Testis (tissue), 2 donors: ENCODE measurements at regions not wholly inside any gene's neighbourhood (a gene's known extent, or its start where the extent isn't known, plus 50 kb on each side); places are given as distances from the start of the nearest gene placed in this dataset.
"Not testable (repeated sequence)": the region's sequence is repeated elsewhere in the genome, so short reads cannot be mapped to it uniquely, and the experiment has no call there.

Experiments
- DNase-seq: peaks from one replicate; pipeline ENCODE4 v3.0.0-alpha.2; 2019
- H3K27ac ChIP-seq, 2 donors: fragments of 200-600 bp; sonication (generic); one replicate each; pipeline ENCODE4 v1.5.1; 2019
- H3K27me3 ChIP-seq: fragments of 200-600 bp; sonication (generic); one replicate; pipeline ENCODE4 v1.5.1; 2019
- H3K36me3 ChIP-seq: fragments of 200-600 bp; sonication (generic); one replicate; pipeline ENCODE4 v1.5.1; 2017; ENCODE audit warnings: low read depth; ENCODE audit errors: missing control alignments
- H3K4me1 ChIP-seq: fragments of 200-600 bp; sonication (generic); one replicate; pipeline ENCODE4 v1.5.1; 2019
- H3K4me3 ChIP-seq, 2 donors: fragments of 200-600 bp; sonication (generic); one replicate each; pipeline ENCODE4 v1.5.1; 2017 to 2019
- H3K9me3 ChIP-seq: fragments of 200-600 bp; sonication (generic); one replicate; pipeline ENCODE4 v1.5.1; 2017
- POLR2A ChIP-seq: fragments of 450-650 bp; IDR thresholded peaks from one replicate; pipeline ENCODE4 v1.6.1; 2017; ENCODE audit warnings: antibody characterized with exemption, mild to moderate bottlenecking, moderate library complexity
- WGBS, 2 donors: methylation state at CpG; one replicate each; pipeline ENCODE4 v1.1.5; 2018; 5-methylcytosine and 5-hydroxymethylcytosine counted together
- intact Hi-C: fragments of 100-400 bp; cut with DNase I; formaldehyde crosslinking; loops from one replicate; pipeline ENCODE4 v1.15.1; 2023; ENCODE audit warnings: low total_unique reads
- TF ChIP-seq, protein P1 (sequence below), 3 experiments: fragments of 450-650 bp in 2 of 3; fragments of 200-600 bp in 1 of 3; sonication (generic) in 1 of 3; IDR thresholded peaks; one replicate each; pipeline ENCODE4 v1.5.1; 2016 to 2019; ENCODE audit warnings: antibody characterized with exemption in 3 of 3, mild to moderate bottlenecking in 2 of 3, moderate library complexity in 1 of 3

DNA sequence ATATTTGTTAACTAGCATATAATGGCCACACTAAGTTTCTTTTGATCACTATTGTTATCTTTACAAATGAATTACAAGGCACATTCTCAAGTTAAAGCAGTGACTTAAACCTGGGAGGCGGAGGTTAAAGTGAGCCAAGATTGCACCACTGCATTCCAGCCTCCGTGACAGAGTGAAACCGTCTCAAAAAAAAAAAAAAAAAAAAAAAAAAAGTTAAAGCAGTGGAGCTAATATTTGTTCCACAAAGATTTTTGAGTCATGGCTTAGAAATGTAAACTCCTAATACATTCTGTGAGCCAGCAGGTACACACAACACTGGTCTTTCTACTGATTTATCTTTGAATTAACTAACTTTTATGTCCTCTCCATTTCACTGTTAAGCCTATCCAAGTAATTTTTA is 221.7 kb upstream of the HTR1E start:
- Histone ChIP-seq H3K4me1 (no peaks in the 10 kb centered on the region), H3K27me3 (no peaks in the 10 kb centered on the region), H3K27ac (no peak overlapping the region), H3K4me3 (no peak overlapping the region), H3K9me3 (no peaks in the 10 kb centered on the region), H3K36me3 (no peaks in the 10 kb centered on the region)
- intact Hi-C loops = no loop called here
- 50 to 53% methylated on average over 3 of the region's 3 CpGs for WGBS, 2 donors
- DNase-seq = no peak
- TF ChIP-seq POLR2A = no peak
- TF ChIP-seq, protein P1, sequence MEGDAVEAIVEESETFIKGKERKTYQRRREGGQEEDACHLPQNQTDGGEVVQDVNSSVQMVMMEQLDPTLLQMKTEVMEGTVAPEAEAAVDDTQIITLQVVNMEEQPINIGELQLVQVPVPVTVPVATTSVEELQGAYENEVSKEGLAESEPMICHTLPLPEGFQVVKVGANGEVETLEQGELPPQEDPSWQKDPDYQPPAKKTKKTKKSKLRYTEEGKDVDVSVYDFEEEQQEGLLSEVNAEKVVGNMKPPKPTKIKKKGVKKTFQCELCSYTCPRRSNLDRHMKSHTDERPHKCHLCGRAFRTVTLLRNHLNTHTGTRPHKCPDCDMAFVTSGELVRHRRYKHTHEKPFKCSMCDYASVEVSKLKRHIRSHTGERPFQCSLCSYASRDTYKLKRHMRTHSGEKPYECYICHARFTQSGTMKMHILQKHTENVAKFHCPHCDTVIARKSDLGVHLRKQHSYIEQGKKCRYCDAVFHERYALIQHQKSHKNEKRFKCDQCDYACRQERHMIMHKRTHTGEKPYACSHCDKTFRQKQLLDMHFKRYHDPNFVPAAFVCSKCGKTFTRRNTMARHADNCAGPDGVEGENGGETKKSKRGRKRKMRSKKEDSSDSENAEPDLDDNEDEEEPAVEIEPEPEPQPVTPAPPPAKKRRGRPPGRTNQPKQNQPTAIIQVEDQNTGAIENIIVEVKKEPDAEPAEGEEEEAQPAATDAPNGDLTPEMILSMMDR (IDR thresholded peaks at IDR 0.05) = no peak

DNA sequence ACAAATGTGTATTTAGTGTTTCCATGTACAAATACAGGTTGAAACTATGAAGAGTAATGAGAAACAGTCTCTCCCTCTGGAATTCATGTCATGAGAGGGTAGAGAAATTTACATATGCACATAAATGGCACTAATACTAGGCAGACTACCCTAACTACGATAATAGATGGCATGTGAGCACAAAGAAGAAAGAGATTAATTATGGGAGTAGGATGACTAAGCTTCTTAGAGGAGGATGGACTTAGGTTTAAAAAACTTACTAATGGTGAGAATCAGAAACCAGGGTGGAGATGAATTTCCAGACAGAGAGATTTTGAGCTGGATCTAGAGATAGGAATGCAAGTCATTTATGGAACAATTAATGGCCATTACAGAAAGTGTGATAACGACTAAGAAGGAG is 225.3 kb upstream of the HTR1E start:
- Histone ChIP-seq H3K9me3 (no peaks in the 10 kb centered on the region), H3K27me3 (no peaks in the 10 kb centered on the region), H3K36me3 (no peaks in the 10 kb centered on the region), H3K27ac (no peak overlapping the region), H3K4me3 (no peak overlapping the region), H3K4me1 (no peaks in the 10 kb centered on the region)
- WGBS, 2 donors = 24 to 29% methylated on average over 2 of the region's 2 CpGs
- no peak for TF ChIP-seq POLR2A
- TF ChIP-seq, protein P1 (IDR thresholded peaks at IDR 0.05) = no peak
- intact Hi-C loops = no loop called here
- DNase-seq = no peak

DNA sequence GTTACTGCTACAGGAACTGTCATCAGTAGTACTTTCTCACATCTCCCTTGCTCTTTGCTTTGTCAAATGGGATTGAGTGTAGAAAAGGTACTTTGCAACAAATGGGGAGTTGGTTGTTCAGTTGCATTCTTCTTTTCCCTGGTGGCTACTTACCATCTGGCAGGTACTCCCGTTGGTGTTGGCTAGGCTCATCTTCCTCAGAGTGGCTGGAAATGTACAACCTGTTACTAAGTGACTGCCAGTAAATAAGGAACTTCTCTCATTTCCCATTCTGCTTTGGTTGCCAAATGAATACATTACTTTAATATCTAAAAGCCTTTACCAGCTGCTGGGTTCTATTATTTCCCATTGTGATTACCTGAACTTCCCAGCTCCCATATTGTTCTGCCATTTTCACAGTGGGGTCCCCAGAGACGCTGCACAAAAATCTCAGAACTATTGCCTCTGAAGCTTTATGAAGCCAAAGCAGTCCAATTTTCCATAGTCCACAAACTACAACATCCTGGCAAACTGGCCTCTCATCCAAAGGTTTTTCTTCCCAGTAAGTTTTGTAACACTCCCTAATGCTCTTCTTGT is 229.7 kb upstream of the HTR1E start:
- Histone ChIP-seq H3K9me3 (no peaks in the 10 kb centered on the region), H3K27ac (no peak overlapping the region), H3K4me3 (no peak overlapping the region), H3K27me3 (no peaks in the 10 kb centered on the region), H3K36me3 (no peaks in the 10 kb centered on the region), H3K4me1 (no peaks in the 10 kb centered on the region)
- WGBS, 2 donors = 23 to 27% methylated on average over 2 of the region's 2 CpGs
- DNase-seq = no peak
- intact Hi-C loops = no loop called here
- TF ChIP-seq POLR2A = no peak
- TF ChIP-seq, protein P1 (IDR thresholded peaks at IDR 0.05) = no peak

DNA sequence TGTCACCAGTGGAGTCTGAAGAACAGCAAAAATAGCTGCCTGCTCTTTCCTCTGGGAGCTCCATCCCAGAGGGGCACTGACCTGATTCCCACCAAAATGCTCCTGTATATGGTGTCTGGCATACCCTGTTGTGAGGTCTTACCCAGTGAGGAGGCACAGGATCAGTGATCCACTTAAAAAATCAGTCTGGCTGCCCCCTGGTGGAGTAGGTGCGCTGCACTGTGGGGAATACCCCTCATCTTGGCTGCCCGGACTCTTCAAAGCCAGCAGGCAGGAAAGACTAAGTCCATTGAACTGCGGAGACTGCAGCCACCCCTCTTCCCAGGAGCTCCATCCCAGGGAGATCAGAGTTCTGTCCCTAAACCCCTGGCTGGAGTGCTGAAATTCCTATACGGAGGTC is 230.9 kb upstream of the HTR1E start:
- no peak overlapping the region for H3K4me3 ChIP-seq
- no peaks in the 10 kb centered on the region for H3K9me3 ChIP-seq
- H3K27me3 ChIP-seq = no peaks in the 10 kb centered on the region
- intact Hi-C loops = no loop called here
- no peaks in the 10 kb centered on the region for H3K4me1 ChIP-seq
- TF ChIP-seq POLR2A = no peak
- TF ChIP-seq, protein P1 (IDR thresholded peaks at IDR 0.05) = no peak
- H3K27ac ChIP-seq = no peak overlapping the region
- H3K36me3 ChIP-seq = no peaks in the 10 kb centered on the region
- 56 to 77% methylated on average over 3 to 4 of the region's 4 CpGs for WGBS, 2 donors
- no peak for DNase-seq

DNA sequence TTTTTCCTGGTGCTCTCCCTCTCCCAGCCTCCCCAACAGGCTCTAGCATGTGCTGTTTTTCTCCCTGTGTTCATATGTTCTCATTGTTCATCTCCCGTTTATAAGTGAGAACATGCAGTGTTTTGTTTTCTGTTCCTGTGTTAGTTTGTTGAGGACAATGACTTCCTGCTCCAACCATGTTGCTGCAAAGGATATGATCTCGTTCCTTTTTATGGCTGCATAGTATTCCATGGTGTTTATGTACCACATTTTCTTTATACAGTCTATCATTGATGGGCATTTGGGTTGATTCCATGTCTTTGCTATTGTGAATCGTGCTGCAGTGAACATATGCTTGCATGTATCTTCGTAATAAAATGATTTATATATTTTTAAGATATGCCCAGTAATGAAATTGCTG is 236.1 kb upstream of the HTR1E start:
- H3K27me3 ChIP-seq, H3K4me1 ChIP-seq, DNase-seq, H3K9me3 ChIP-seq, H3K4me3 ChIP-seq, H3K36me3 ChIP-seq, H3K27ac ChIP-seq, intact Hi-C loops: not testable (repeated sequence)
- 61 to 80% methylated on average over 4 of the region's 4 CpGs for WGBS, 2 donors
